Stimulated activated CD4-positive, alpha-beta T cell treated with anti-CD3 and anti-CD28 coated beads, Interleukin-4, amount 100 ng/mL, for 1 hour (primary cell): ENCODE measurements at regions not wholly inside any gene's neighbourhood (a gene's known extent, or its start where the extent isn't known, plus 50 kb on each side); places are given as distances from the start of the nearest gene placed in this dataset.

Source experiments
- DNase-seq: peaks from one replicate; pipeline ENCODE4 v3.0.0-alpha.2; 2020

DNA sequence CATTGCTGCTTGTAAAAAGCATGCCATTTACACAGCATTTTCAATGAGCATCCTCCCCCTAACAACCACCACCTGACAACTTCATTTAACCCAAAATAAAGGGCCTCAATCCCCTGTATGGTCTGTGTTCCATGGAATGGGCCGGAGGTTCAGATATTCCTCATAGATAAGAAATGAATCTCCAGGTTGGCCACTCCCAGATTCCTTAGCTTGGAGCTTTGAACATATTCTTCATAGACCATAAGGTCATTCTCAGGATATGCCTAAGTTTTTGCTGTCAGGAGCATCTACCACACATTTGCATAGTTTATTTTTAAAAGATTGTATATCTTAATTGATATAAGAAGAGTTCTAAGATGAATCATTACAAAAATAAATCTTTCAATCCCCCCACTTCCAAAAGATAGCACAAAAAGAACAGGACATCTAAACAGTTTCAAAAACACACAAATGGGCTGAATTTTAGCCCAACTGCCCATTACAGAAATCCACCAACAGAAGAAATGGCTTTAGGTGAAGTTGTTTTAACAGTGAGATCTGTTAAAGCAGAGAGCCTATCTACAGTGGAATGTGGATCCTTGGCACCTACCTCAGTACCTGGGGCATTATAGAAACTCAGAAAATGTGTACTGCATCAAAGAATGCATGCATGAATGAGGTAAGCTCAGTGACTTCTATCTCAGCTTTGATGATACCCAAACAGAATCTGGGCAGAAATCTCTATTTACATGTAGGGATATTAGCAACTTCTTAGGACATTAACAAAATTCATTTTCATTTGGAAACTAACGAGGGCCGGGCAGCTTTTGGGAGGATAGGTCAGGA, 179.8 kb downstream of the SEC61B start:
- DNase-seq: no peak

DNA sequence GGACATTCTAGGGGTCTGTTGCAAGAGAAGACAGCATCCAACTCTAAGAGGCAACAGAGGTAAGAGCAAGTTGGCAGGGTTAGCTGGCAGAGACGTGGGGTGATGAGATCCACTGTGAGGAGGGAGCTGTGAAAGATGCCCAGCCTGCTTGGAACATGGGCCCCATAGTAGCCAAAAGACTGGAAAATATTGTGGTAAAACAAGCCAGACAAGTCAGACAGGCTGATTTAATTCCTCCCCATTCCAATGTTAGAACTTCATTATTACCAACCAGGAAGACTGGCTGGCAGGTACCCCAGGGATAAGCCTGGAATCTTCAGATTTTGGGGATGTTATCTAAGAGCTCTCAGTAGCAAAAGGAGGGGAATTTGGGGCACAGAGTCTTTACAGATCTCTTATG, 181.3 kb downstream of the SEC61B start:
- DNase-seq: no peak

DNA sequence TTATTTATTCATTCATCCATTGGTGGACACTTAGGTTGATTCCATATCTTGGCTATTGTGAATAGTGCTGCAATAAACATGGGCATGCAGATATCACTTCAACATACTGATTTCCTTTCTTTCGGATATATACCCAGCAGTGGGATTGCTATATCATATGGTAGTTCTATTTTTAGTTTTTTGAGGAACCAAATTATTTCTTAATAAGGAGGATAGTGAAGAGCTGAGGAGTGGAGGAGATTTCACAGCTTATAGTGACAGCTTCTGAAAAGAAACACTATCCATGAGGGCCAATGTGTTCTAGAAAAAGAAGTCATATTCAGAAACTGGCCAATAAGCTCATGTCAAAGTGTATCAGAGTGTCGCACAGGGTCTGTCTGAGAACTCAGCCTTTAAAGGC, 183.3 kb downstream of the SEC61B start:
- no peak for DNase-seq

DNA sequence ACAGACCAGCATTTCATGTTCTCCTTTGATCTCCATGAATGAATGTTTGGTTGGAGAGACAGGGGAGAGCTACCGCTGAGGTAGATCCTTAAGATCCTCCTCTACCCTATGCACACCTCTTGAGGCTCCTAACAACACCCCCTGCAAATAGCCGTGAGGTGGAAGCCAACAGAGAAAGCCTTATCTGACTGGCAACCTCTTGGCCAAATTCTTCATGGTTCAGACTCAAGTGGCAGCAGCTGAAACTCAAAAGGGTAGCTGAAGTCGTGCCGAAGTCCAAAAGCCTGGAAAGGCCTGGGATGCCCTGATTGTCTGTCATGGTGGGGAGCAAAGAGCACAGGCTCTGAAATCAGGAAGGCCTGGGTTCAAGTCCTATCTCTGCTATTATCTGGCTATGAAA, 184.9 kb downstream of the SEC61B start:
- DNase-seq: no peak

DNA sequence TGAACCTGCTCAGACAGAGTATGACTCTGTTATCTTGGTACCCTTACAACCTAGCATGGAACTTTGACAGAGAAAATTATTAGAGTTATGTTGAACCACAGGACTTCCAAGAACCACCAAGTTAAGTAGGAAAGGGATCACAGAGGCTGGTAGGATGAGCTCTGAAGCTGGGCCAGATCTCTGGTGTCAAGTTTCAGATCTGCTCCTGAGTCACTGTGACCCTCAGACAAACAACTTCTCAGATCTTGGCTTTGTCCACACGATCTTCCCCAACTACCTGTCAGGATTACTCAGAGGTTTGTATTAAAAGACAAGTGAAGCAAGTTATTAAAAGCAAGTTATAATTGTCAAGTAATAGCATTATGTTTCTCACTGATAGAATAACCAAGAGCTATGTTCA, 189.0 kb downstream of the SEC61B start:
- DNase-seq: no peak

DNA sequence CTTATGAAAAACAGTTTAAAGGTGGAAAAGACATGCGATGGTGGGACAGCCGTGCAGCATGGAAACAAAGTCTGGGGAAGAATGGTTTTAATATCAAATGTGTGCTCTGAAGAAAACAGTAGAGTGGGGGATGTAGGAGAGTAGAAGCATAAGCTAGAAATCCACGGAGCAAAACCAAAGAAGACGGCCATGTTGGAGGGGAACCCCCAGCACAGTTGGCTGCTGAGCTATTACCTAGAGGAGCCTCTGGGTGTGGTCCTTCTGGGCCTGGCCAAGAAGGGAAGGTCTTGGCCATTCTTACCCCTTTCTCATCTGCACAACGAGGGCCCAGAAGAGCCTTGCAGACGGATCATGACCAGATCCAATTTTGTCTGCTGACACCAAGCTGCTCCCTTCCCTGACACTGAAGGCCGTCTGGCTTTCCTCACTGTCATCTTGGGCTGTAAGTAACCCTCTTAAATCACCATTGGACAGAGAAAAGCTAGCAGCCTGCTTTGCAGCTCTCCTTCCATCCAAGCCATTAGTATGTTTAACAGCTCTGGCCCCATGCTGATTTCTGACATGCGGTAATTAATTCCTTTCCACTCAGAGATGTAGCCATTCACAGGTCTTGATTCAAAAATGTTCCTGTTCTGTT, 189.5 kb downstream of the SEC61B start:
- DNase-seq: no peak

DNA sequence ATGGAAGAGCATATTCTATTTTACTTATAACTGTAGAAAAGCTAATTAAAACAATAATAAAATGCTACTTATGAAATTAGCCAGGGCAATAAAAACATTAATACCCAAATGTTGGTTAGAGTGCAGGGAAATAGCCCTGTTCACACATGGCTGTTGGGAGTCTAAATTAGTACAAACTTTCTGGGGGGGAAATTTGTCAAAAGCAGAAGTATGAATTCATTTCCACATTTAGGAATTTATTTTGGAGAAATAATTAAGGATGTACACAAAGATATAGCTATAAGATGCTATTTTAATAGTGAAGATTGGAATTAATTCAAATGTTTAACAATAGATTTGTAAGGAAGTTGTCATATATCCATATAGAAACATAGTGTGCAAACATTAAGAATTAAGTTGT, 190.5 kb downstream of the SEC61B start:
- DNase-seq: no peak

DNA sequence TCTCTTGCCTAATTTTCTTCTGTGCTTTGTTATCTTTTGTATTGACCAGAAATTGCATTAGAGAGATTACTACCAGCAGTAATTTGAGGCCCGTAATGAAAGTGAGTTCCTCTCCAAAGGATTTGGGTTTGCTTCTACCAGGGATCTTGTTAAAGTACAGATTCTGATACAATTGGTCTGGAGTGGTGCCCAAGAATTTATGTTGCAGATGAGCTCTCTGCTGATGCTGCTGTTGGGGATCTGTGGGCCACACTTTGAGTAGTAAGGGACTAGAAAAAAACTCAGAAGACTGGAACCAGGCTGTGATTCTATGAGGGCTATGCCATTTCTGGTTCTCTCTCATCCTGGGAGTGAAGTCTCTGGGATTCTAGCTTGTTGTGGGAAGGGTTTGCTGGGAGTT, 192.2 kb downstream of the SEC61B start:
- DNase-seq: no peak

DNA sequence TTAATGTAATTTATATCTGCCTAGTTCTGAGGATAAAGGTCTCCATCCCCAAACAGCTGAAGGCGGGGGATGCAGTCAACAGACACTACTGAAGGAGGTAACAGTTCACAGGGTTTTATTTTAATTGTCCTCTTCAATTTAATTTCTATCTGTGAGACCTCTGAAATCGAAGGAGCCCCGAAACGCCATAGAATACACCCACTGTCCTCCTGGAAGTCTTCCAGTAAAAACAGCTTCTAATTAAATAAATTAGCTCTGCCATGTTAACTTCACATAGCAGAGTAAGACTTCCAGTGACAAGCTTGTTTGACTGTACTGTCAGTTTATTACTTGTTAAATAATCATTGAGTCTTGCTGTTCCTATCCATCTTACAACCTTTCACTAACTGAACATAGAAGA, 193.5 kb downstream of the SEC61B start:
- no peak for DNase-seq

DNA sequence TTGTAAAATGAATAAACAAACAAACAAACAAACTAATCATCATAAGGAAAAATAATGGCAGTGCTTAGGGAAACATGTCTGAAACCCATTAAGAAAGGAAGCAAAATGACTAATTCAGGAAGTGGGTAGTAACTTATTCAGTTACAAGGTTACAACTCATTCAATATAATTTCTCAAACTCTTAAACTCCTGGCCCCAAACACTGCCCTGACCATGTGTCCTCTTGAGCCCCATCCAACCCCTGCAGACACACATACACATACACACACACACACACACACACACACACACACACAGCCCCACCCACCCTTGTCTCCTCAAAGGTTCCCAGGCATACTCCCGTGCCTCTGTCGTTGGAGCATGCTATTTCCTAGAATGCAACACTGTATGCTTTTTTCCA, 193.9 kb downstream of the SEC61B start:
- DNase-seq: no peak

DNA sequence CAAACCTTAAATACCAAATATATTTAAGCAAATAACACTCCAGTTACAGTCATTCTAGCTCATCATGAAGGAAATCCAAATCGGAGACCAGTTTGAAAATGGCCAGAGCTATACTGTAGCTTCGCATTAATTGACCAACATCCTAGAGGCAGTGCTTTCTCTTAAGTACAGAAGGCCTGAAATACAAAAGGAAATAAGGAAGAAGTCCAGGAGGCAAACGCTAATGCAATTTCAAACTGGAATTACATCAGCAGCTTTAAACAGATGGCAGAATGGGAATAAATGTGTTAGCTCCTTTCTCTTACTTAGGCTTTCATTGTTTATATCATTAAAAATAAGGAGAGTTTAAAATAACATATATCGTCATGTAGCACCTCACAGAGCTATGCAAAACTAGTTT, 197.0 kb downstream of the SEC61B start:
- DNase-seq: no peak

DNA sequence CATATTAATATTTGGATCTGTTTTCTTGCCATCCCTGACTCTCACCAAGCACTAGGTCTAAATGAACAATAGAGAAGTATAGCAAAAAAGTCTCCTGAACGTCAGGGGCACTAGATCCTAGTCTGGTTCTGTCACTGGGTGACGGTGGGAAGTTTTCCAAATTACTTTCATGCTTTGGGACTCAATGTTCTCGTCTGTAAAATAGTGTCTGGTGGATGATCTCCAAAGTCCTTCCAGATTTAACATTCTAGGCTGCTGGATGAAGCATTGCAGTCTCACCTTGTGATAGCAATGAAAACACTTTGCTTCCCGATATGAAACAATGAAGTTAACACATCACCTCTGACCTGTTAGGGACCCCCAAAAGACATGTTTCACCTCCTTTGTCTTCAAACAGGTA, 199.3 kb downstream of the SEC61B start:
- no peak for DNase-seq

DNA sequence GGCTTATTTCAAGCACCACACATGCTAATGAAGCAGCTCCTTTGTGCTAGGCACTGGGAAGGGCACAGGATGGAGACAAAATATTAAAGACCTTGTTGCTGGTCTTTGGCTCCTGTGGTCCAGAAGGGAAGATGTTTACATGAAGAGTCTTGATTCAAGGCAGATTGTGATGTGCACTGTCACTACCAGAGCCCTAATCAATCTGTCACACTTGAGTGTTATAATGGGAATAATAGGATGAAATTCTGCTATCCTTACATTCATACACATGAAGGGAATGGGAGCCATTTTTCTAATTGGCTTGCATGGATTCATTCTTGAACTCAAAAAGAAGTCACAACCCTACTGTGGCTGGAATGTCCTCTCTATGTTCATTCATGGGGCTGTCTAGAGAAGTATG, 203.0 kb downstream of the SEC61B start:
- no peak for DNase-seq

DNA sequence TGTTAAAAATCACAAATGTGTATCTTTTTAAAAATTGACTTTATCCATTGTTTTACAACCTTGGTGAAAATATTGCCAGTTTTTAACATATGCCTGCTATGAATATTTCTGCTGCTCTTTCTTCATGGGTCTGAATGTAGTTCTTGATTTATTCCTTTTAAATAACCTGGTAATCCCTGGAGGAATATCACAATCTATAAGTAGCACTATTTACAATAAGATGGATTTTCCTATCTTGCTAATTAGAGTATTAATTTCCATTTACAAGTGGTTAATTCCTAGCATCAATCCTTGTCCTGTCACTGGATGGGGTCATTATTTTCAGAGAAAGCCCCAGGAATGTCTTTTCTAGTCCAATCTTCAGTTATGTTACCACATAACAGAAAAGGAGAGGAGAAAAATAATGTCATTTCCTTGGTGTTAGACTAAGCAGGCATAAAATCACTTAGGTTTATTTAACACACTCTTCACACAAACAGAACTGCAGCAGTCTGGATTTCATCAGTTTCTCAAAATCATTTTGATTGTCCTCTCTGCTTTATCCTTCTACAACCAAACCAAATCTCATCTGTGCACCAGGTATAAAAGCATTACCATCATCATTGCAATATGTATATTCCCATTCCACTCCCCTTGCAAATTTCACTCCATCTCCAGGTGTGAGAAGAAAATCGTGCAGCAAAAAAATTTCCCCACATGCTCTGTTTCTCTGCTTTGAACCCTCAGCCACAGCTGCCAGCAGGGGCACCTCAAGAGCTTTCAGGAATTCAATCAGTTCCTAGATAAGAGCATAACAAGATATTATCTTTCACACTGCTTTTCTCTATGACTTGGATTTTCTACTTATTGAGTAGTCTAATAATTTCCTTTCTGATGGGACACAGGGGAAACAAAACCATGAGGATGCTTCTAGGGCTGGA, 204.1 kb downstream of the SEC61B start:
- no peak for DNase-seq

DNA sequence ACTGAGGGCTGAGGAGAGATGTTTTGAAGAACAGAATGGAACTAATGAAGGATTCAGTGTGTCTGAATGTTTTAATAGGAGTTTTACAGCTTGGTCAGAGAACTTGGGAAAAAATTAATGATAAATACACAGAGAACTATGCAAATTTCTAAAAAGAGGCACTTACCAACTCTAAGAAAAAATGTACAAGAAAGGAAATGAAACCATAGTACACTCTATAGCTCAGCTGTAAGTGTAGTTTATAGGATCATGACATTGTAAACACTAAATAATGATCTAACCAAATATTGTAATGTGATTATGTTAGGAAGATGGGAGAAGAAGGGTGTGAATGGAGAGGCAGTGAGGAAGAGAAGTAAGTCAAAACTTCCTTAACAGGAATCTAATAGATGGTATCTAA, 205.2 kb downstream of the SEC61B start:
- DNase-seq: no peak

DNA sequence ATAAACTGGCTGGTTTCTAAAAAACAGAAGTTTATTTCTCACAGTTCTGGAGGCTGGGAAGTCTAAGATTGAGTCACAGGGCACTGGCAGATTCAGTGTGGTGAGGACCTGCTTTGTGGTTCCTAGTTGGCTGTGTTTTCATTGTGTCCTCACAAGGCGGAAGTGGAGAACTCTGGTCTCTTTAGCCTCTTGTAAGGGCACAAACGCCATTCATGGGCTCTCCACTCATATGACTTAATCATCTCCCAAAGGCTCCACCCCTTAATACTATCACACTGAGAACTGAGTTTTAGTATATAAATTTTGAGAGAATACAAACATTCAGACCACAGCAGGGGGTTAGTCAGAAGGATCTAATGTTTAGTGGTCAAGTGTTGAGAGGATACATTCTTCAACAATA, 208.2 kb downstream of the SEC61B start:
- DNase-seq: no peak

DNA sequence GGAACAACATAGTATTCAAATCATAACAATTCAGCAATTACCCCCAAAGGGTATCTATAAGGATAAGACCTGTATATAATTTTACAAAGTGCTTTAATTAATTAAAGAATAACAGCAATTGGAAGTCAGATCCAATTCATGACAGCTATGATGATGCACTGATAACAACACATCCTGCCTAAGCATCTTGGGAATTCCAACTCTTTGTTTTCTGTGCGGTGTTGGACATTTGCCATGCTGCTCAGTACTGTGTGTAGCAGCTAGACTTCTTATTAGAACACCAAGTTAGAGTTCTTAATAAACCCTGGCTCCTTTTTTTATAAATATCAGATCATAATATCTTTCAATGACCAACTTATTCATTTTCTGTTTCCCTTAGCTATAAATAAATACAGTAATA, 209.0 kb downstream of the SEC61B start:
- DNase-seq: no peak

DNA sequence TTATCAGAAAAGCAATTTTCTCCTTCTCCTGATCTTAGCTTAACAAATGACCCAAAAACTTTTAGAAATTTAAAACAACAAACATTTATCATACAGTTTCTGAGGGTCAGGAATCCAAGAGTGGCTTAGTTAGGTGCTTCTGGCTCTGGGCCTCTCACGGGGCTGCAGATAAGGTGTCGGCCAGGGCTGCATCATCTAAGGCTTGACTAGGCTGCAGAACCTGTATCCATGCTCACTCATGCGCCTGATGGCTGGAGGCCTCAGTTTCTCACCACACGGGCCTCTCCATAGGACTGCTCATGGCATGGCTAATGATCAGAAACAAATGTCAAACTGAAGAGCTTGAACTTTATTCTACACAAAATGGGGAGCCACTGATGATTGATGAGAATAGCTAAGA, 210.0 kb downstream of the SEC61B start:
- DNase-seq: no peak

DNA sequence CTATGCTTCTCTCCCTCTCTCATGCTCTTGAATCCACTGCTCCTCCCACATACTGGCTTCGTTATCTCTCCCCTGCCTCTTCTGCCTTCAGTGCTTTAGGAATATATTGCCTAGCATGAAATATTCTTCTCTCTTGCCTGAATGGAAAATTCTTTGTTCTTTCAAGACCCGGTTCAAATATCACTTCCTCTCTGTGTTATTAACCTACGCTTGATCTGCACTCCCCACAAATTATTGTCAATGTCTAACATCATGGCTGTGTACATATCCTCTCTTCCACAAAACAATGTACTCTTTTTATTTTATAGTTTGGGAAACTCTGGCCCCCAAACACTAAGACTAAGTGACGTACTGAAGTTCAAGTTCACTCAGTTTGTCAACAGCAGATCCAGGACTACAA, 211.0 kb downstream of the SEC61B start:
- DNase-seq: no peak

DNA sequence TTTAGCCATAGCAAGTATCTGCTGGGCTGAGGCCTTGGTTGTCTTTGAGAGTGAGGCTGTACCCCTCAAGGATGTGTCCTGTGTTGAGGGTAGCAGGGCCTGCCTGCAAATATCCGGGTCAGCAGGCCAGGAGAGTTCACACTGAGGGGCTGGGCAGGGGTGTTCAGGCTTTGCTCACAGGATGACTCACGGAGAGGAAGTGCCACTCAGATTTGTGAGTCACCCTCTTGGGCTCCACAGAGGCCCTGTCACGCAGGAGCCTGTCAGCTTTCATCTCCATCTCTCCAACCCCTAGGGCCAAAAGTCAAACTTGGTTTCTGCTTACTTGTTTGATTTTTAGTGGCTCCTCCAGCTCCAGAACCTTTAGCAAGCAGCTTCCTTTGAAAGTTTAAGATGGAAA, 211.5 kb downstream of the SEC61B start:
- DNase-seq: peak; percentile 35

DNA sequence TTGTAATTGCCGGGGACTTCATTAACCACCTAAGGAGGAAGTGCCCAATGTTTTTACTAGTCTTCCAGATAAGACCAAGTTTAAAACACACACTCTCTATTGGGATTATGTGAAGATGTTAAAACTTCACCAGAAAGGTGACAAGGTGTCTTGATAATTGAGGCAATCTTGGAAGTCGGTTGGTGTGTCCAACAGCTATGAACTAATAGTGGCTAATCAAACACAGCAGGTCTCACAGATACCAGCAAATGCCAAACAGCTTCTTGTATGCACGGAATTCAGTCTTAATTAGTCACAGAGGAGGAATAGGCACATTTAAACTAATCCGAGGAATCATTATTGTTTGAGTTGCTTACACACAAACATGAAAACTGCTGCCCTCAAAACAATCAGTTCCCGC, 214.5 kb downstream of the SEC61B start:
- no peak for DNase-seq

DNA sequence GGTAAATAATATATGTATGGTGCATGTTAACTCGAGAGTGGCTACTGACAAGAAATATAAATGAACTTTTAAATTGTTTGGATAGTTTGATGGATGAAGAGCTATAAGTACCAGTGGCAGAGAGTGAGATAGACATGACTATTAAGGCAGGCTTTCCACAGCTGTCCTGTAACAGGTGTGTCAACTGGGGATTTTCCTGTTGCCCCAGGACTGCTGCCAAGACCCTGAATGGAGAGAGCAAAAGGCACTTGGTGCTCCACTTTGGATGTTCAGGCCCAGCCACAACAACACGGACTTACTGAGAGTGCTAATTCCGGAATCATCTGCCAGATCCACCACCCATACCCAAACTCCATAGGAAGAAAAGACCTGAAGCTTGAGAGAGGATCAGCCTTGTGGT, 215.1 kb downstream of the SEC61B start:
- no peak for DNase-seq

DNA sequence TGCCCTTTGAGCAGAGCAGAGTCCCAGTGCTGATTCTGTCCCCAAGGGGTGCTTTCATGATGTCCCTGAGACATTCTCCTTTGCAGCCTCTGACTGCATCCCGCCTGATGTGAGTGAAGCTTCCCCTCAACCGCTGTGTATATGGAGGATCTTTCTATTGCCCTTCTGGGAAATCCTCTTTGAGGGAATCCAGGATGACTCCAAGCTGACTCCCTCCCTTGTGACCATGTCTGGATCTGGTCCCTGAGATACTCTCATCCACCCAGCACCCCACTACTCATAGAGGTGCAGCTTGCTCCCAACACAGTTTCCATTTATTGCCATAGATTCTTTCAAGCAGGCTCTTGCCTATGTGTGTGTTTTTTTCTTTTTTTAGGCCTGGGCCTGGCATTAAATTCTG, 216.5 kb downstream of the SEC61B start:
- no peak for DNase-seq

DNA sequence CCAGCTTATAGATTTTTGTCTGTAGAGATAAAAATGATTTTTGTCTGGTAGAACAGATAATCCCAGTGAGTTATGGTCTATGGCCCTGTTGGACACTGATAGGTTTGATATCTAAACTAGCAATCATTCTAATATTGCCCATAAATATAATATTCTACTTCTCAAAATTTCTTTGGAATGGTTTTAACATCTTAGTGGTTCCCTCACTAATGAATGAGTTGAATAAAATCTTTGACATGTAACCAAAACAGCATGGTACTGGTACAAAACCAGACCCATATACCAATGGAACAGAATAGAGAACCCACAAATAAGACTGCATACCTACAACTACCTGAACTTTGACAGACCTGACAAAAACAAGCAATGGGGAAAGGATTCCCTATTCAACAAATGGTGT, 219.7 kb downstream of the SEC61B start:
- DNase-seq: no peak
